GM23338 (cell line): ENCODE measurements at regions not wholly inside any gene's neighbourhood (a gene's known extent, or its start where the extent isn't known, plus 50 kb on each side); places are given as distances from the start of the nearest gene placed in this dataset.

Experiments used
- ATAC-seq: fragments of 200-7000 bp; cut with Tn5 transposase; 3 replicates; pipeline ENCODE4 v1.9.1; 2020
- DNase-seq: peaks from one replicate; pipeline ENCODE4 v3.0.0-alpha.2; 2015; ENCODE audit warnings: low spot score
- H2AFZ ChIP-seq: fragments of 200-600 bp; sonication (generic); 2 replicates; pipeline ENCODE4 v1.8.0; 2016; ENCODE audit warnings: antibody characterized with exemption, mild to moderate bottlenecking, moderate library complexity
- H3F3A ChIP-seq: fragments of 200-600 bp; sonication (generic); replicated peaks from 2 replicates; pipeline ENCODE4 v1.8.0; 2017; ENCODE audit warnings: antibody characterized with exemption, mixed run types, low read depth
- H3K27ac ChIP-seq: fragments of 200-600 bp; sonication (generic); 2 replicates; pipeline ENCODE4 v1.6.1; 2016; ENCODE audit warnings: low read depth
- H3K27me3 ChIP-seq: fragments of 200-600 bp; sonication (generic); 2 replicates; pipeline ENCODE4 v1.8.0; 2016; ENCODE audit warnings: mild to moderate bottlenecking, mixed run types, moderate library complexity; ENCODE audit not compliant: insufficient read depth
- H3K36me3 ChIP-seq: fragments of 200-600 bp; sonication (generic); 2 replicates; pipeline ENCODE4 v1.8.0; 2016; ENCODE audit warnings: mild to moderate bottlenecking; ENCODE audit not compliant: insufficient read depth
- H3K4me1 ChIP-seq: fragments of 200-600 bp; sonication (generic); 2 replicates; pipeline ENCODE4 v1.8.0; 2016; ENCODE audit warnings: mild to moderate bottlenecking, moderate library complexity; ENCODE audit not compliant: insufficient read depth
- H3K4me2 ChIP-seq: fragments of 200-600 bp; sonication (generic); 2 replicates; pipeline ENCODE4 v1.7.1; 2017; ENCODE audit warnings: mixed run types
- H3K4me3 ChIP-seq: fragments of 200-600 bp; sonication (generic); 2 replicates; pipeline ENCODE4 v1.6.1; 2016; ENCODE audit warnings: mixed run types
- H3K79me2 ChIP-seq: fragments of 200-600 bp; sonication (generic); replicated peaks from 2 replicates; pipeline ENCODE4 v1.8.0; 2017; ENCODE audit warnings: mild to moderate bottlenecking; ENCODE audit not compliant: insufficient read depth
- H3K9me2 ChIP-seq: fragments of 200-600 bp; sonication (generic); 2 replicates; pipeline ENCODE4 v1.8.0; 2017; ENCODE audit not compliant: insufficient read depth
- H4K20me1 ChIP-seq: fragments of 200-600 bp; sonication (generic); replicated peaks from 2 replicates; pipeline ENCODE4 v1.8.0; 2017; ENCODE audit warnings: mild to moderate bottlenecking; ENCODE audit not compliant: insufficient read depth
- H3K27ac Mint-ChIP-seq: 2 replicates; pipeline ENCODE4 v1.8.0; 2020; ENCODE audit warnings: inconsistent platforms, mild to moderate bottlenecking, moderate library complexity, mixed read lengths
- H3K27me3 Mint-ChIP-seq: 3 replicates; pipeline ENCODE4 v1.8.0; 2022; ENCODE audit warnings: low read depth, mild to moderate bottlenecking, moderate library complexity, mixed read lengths, inconsistent platforms; ENCODE audit not compliant: insufficient read depth, poor library complexity
- H3K36me3 Mint-ChIP-seq: 3 replicates; pipeline ENCODE4 v1.8.0; 2021; ENCODE audit warnings: low read depth, mild to moderate bottlenecking, inconsistent platforms, moderate library complexity, mixed read lengths
- H3K4me1 Mint-ChIP-seq: 3 replicates; pipeline ENCODE4 v1.8.0; 2020; ENCODE audit warnings: mild to moderate bottlenecking, inconsistent platforms, mixed read lengths
- H3K4me3 Mint-ChIP-seq: 3 replicates; pipeline ENCODE4 v1.8.0; 2021; ENCODE audit warnings: moderate library complexity, mild to moderate bottlenecking, inconsistent platforms, mixed read lengths
- H3K9me3 Mint-ChIP-seq: 3 replicates; pipeline ENCODE4 v1.8.0; 2020; ENCODE audit warnings: moderate library complexity, mild to moderate bottlenecking, inconsistent platforms, mixed read lengths
- TF ChIP-seq, protein P1 (sequence below): fragments of 250-450 bp; sonication (Bioruptor Pico); IDR thresholded peaks from 2 replicates; pipeline ENCODE4 v1.5.0; 2020; ENCODE audit warnings: mild to moderate bottlenecking, moderate library complexity
- TF ChIP-seq, protein P2 (sequence below), 2 experiments: fragments of 200-600 bp in 1 of 2; sonication (generic) in 1 of 2; conservative IDR thresholded peaks; 2 replicates each; pipeline versions ENCODE4 v1.5.1 to v1.6.1; 2016 to 2017; ENCODE audit warnings: antibody characterized with exemption in 2 of 2, low read depth in 2 of 2, mild to moderate bottlenecking in 2 of 2, moderate library complexity in 1 of 2
- TF ChIP-seq, protein P3 (sequence below): IDR thresholded peaks from one replicate; pipeline ENCODE4 v1.6.1; 2018; ENCODE audit warnings: antibody characterized with exemption; ENCODE audit not compliant: unreplicated experiment

DNA sequence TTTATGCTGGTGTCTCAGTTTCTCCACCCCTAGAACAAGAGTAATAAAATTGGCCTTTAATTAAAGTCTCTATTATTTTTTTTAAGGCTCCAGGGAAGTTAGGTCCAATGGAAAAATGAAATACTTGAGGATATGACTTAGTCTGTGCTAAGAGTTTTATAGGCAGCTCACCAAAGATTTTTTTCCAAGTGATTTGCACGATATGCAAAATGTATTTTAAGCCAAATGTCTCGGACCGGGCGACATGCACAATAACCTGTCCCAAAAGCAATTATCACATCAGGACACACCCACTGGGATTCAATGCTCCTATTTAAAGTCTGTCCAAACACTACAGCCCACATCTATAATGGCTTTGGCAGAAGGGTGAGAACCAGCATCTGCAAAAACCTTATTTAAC, 136.1 kb upstream of the ANKH start:
- Mint-ChIP-seq H3K4me3 (no peak overlapping the region), H3K36me3 (no peaks in the 10 kb centered on the region), H3K4me1 (peaks cover 14% of the 10 kb centered on the region), H3K9me3 (no peaks in the 10 kb centered on the region; the same call in 2 of the 3 replicates), H3K27ac (no peak overlapping the region), H3K27me3 (peaks cover 2% of the 10 kb centered on the region)
- H3K79me2 ChIP-seq = no peaks in the 10 kb centered on the region
- peak overlapping the region; percentile 70; the same call in 1 of the 2 replicates for H2AFZ ChIP-seq
- TF ChIP-seq, protein P1, sequence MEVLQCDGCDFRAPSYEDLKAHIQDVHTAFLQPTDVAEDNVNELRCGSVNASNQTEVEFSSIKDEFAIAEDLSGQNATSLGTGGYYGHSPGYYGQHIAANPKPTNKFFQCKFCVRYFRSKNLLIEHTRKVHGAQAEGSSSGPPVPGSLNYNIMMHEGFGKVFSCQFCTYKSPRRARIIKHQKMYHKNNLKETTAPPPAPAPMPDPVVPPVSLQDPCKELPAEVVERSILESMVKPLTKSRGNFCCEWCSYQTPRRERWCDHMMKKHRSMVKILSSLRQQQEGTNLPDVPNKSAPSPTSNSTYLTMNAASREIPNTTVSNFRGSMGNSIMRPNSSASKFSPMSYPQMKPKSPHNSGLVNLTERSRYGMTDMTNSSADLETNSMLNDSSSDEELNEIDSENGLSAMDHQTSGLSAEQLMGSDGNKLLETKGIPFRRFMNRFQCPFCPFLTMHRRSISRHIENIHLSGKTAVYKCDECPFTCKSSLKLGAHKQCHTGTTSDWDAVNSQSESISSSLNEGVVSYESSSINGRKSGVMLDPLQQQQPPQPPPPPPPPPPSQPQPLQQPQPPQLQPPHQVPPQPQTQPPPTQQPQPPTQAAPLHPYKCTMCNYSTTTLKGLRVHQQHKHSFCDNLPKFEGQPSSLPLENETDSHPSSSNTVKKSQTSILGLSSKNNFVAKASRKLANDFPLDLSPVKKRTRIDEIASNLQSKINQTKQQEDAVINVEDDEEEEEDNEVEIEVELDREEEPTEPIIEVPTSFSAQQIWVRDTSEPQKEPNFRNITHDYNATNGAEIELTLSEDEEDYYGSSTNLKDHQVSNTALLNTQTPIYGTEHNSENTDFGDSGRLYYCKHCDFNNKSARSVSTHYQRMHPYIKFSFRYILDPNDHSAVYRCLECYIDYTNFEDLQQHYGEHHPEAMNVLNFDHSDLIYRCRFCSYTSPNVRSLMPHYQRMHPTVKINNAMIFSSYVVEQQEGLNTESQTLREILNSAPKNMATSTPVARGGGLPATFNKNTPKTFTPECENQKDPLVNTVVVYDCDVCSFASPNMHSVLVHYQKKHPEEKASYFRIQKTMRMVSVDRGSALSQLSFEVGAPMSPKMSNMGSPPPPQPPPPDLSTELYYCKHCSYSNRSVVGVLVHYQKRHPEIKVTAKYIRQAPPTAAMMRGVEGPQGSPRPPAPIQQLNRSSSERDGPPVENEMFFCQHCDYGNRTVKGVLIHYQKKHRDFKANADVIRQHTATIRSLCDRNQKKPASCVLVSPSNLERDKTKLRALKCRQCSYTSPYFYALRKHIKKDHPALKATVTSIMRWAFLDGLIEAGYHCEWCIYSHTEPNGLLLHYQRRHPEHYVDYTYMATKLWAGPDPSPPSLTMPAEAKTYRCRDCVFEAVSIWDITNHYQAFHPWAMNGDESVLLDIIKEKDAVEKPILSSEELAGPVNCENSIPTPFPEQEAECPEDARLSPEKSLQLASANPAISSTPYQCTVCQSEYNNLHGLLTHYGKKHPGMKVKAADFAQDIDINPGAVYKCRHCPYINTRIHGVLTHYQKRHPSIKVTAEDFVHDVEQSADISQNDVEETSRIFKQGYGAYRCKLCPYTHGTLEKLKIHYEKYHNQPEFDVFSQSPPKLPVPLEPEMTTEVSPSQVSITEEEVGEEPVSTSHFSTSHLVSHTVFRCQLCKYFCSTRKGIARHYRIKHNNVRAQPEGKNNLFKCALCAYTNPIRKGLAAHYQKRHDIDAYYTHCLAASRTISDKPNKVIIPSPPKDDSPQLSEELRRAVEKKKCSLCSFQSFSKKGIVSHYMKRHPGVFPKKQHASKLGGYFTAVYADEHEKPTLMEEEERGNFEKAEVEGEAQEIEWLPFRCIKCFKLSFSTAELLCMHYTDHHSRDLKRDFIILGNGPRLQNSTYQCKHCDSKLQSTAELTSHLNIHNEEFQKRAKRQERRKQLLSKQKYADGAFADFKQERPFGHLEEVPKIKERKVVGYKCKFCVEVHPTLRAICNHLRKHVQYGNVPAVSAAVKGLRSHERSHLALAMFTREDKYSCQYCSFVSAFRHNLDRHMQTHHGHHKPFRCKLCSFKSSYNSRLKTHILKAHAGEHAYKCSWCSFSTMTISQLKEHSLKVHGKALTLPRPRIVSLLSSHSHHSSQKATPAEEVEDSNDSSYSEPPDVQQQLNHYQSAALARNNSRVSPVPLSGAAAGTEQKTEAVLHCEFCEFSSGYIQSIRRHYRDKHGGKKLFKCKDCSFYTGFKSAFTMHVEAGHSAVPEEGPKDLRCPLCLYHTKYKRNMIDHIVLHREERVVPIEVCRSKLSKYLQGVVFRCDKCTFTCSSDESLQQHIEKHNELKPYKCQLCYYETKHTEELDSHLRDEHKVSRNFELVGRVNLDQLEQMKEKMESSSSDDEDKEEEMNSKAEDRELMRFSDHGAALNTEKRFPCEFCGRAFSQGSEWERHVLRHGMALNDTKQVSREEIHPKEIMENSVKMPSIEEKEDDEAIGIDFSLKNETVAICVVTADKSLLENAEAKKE (CRISPR knock-in tag) = no peak
- TF ChIP-seq, protein P2, sequence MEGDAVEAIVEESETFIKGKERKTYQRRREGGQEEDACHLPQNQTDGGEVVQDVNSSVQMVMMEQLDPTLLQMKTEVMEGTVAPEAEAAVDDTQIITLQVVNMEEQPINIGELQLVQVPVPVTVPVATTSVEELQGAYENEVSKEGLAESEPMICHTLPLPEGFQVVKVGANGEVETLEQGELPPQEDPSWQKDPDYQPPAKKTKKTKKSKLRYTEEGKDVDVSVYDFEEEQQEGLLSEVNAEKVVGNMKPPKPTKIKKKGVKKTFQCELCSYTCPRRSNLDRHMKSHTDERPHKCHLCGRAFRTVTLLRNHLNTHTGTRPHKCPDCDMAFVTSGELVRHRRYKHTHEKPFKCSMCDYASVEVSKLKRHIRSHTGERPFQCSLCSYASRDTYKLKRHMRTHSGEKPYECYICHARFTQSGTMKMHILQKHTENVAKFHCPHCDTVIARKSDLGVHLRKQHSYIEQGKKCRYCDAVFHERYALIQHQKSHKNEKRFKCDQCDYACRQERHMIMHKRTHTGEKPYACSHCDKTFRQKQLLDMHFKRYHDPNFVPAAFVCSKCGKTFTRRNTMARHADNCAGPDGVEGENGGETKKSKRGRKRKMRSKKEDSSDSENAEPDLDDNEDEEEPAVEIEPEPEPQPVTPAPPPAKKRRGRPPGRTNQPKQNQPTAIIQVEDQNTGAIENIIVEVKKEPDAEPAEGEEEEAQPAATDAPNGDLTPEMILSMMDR (conservative IDR thresholded peaks at IDR 0.05; ENCODE audit: low read depth in 2 of 2) = no peak
- TF ChIP-seq, protein P3, sequence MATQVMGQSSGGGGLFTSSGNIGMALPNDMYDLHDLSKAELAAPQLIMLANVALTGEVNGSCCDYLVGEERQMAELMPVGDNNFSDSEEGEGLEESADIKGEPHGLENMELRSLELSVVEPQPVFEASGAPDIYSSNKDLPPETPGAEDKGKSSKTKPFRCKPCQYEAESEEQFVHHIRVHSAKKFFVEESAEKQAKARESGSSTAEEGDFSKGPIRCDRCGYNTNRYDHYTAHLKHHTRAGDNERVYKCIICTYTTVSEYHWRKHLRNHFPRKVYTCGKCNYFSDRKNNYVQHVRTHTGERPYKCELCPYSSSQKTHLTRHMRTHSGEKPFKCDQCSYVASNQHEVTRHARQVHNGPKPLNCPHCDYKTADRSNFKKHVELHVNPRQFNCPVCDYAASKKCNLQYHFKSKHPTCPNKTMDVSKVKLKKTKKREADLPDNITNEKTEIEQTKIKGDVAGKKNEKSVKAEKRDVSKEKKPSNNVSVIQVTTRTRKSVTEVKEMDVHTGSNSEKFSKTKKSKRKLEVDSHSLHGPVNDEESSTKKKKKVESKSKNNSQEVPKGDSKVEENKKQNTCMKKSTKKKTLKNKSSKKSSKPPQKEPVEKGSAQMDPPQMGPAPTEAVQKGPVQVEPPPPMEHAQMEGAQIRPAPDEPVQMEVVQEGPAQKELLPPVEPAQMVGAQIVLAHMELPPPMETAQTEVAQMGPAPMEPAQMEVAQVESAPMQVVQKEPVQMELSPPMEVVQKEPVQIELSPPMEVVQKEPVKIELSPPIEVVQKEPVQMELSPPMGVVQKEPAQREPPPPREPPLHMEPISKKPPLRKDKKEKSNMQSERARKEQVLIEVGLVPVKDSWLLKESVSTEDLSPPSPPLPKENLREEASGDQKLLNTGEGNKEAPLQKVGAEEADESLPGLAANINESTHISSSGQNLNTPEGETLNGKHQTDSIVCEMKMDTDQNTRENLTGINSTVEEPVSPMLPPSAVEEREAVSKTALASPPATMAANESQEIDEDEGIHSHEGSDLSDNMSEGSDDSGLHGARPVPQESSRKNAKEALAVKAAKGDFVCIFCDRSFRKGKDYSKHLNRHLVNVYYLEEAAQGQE = no peak
- H3K27ac ChIP-seq = no peak overlapping the region
- H3K4me3 ChIP-seq = no peak overlapping the region
- no peak for ATAC-seq
- no peak for DNase-seq
- H3K4me1 ChIP-seq = peaks cover 14% of the 10 kb centered on the region
- no peaks in the 10 kb centered on the region for H4K20me1 ChIP-seq
- H3K9me2 ChIP-seq = no peaks in the 10 kb centered on the region
- H3F3A ChIP-seq = no peaks in the 10 kb centered on the region
- H3K27me3 ChIP-seq = no peaks in the 10 kb centered on the region
- no peak overlapping the region for H3K4me2 ChIP-seq
- H3K36me3 ChIP-seq = no peaks in the 10 kb centered on the region
